Upper lobe of right lung (tissue), 1 donor: ENCODE measurements at regions not wholly inside any gene's neighbourhood (a gene's known extent, or its start where the extent isn't known, plus 50 kb on each side); places are given as distances from the start of the nearest gene placed in this dataset.

ENCODE experiments used
- ATAC-seq: fragments of 200-7000 bp; cut with Tn5 transposase; one replicate; pipeline ENCODE4 v1.9.1; 2020; ENCODE audit warnings: mild to moderate bottlenecking, moderate library complexity
- DNase-seq: peaks from one replicate; pipeline ENCODE4 v3.0.0-alpha.2; 2020
- H3K27ac ChIP-seq: fragments of 200-600 bp; one replicate; pipeline ENCODE4 v1.8.0; 2022
- H3K27me3 ChIP-seq: fragments of 200-600 bp; one replicate; pipeline ENCODE4 v1.8.0; 2022; ENCODE audit warnings: mild to moderate bottlenecking
- H3K36me3 ChIP-seq: fragments of 200-600 bp; one replicate; pipeline ENCODE4 v1.8.0; 2022
- H3K4me1 ChIP-seq: fragments of 200-600 bp; one replicate; pipeline ENCODE4 v1.8.0; 2022
- H3K4me3 ChIP-seq: fragments of 200-600 bp; one replicate; pipeline ENCODE4 v1.8.0; 2022; ENCODE audit warnings: mild to moderate bottlenecking
- H3K9me3 ChIP-seq: fragments of 200-600 bp; one replicate; pipeline ENCODE4 v1.8.0; 2022
- intact Hi-C: fragments of 100-400 bp; cut with DNase I; formaldehyde crosslinking; loops from one replicate; pipeline ENCODE4 v1.11.0; 2022
- TF ChIP-seq, protein P1 (sequence below): fragments of 200-600 bp; IDR thresholded peaks from one replicate; pipeline ENCODE4 v1.8.0; 2022; ENCODE audit warnings: antibody characterized with exemption
- donor health status: DM: no; HTN: yes; CAD: no; lungs with severe emphysema.

GRCh38 chr17:37839196-37839978, 84.8 kb upstream of the TBC1D3K start:
- DNase-seq (no peak), ATAC-seq (no peak)
- Histone ChIP-seq H3K36me3 (no peaks in the 10 kb centered on the region), H3K9me3 (no peaks in the 10 kb centered on the region), H3K4me3 (no peak overlapping the region), H3K27me3 (peaks cover 13% of the 10 kb centered on the region), H3K27ac (no peak overlapping the region), H3K4me1 (peaks cover 4% of the 10 kb centered on the region)
- TF ChIP-seq, protein P1, sequence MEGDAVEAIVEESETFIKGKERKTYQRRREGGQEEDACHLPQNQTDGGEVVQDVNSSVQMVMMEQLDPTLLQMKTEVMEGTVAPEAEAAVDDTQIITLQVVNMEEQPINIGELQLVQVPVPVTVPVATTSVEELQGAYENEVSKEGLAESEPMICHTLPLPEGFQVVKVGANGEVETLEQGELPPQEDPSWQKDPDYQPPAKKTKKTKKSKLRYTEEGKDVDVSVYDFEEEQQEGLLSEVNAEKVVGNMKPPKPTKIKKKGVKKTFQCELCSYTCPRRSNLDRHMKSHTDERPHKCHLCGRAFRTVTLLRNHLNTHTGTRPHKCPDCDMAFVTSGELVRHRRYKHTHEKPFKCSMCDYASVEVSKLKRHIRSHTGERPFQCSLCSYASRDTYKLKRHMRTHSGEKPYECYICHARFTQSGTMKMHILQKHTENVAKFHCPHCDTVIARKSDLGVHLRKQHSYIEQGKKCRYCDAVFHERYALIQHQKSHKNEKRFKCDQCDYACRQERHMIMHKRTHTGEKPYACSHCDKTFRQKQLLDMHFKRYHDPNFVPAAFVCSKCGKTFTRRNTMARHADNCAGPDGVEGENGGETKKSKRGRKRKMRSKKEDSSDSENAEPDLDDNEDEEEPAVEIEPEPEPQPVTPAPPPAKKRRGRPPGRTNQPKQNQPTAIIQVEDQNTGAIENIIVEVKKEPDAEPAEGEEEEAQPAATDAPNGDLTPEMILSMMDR = no peak
- intact Hi-C loops = no loop called here

DNA sequence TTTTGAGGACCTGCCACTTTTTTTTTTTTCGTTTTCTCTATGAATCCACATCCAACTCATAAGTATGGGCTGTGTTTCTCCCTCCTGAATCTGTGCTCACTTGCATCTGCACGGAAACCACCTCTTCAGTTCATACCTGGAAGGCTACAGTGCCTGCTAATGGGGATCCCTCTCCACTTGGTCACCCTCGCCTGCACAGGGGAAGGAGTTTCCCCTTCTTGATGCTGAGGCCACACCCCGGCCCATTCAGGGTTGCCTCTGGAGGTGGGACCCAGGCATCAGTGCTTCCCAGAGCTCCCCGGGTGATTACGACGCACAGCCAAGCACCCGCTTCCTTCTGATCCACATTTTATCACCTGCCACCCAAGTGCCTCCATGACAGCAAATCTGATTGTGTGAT, 85.9 kb upstream of the TBC1D3K start:
- ATAC-seq = no peak
- TF ChIP-seq, protein P1 = no peak
- intact Hi-C loops = no loop called here

DNA sequence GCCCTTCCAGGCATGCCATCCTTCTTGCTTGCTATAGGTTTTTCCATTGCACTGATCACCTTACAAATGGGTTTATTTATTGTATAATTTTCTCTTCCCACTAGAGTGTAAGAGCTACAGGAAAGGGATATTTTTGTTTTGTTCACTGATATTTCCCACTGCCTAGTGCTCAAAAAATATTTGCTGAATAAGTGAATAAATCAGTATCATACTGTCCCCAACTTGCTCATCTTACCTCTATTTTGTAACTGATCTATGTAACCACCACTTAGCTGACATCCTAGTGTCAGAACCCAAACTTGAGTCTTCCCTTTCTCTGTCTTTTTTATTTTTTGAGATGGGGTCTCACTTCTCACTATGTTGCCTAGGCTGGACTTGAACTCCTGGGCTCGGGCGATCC, 87.6 kb upstream of the TBC1D3K start:
- H3K4me1 ChIP-seq = no peaks in the 10 kb centered on the region
- TF ChIP-seq, protein P1 = no peak
- ATAC-seq = no peak
- no peak for DNase-seq
- intact Hi-C loops = no loop called here
- no peak overlapping the region for H3K4me3 ChIP-seq
- no peaks in the 10 kb centered on the region for H3K9me3 ChIP-seq
- H3K27me3 ChIP-seq = peaks cover 9% of the 10 kb centered on the region
- no peak overlapping the region for H3K27ac ChIP-seq
- no peaks in the 10 kb centered on the region for H3K36me3 ChIP-seq

More for the DNA sequence above, 85.9 kb upstream of the TBC1D3K start:
- Histone ChIP-seq H3K27me3 (peaks cover 9% of the 10 kb centered on the region), H3K9me3 (no peaks in the 10 kb centered on the region), H3K27ac (no peak overlapping the region), H3K4me1 (no peaks in the 10 kb centered on the region), H3K36me3 (no peaks in the 10 kb centered on the region), H3K4me3 (no peak overlapping the region)
- no peak for DNase-seq

- intact Hi-C loops = no loop called here
- H3K4me3 ChIP-seq = no peak overlapping the region
- peaks cover 9% of the 10 kb centered on the region for H3K27me3 ChIP-seq
- TF ChIP-seq, protein P1 = no peak
- no peaks in the 10 kb centered on the region for H3K4me1 ChIP-seq
- H3K9me3 ChIP-seq = no peaks in the 10 kb centered on the region
- no peaks in the 10 kb centered on the region for H3K36me3 ChIP-seq
- H3K27ac ChIP-seq = no peak overlapping the region
- ATAC-seq = no peak
- no peak for DNase-seq
Observed at GRCh38 chr17:37834168-37834567, 89.3 kb upstream of the HNF1B start.

GRCh38 chr17:37833237-37833859, 88.5 kb upstream of the HNF1B start:
- TF ChIP-seq, protein P1 = no peak
- H3K27me3 ChIP-seq = peaks cover 4% of the 10 kb centered on the region
- DNase-seq (no peak), ATAC-seq (no peak)
- no peak overlapping the region for H3K27ac ChIP-seq
- no peaks in the 10 kb centered on the region for H3K9me3 ChIP-seq
- no peaks in the 10 kb centered on the region for H3K4me1 ChIP-seq
- no peaks in the 10 kb centered on the region for H3K36me3 ChIP-seq
- H3K4me3 ChIP-seq = no peak overlapping the region
- intact Hi-C loops = no loop called here
